ENCODE measurements at regions not wholly inside any gene's neighbourhood (a gene's known extent, or its start where the extent isn't known, plus 50 kb on each side); places are given as distances from the start of the nearest gene placed in this dataset.
"Not testable (repeated sequence)": the region's sequence is repeated elsewhere in the genome, so short reads cannot be mapped to it uniquely, and the experiment has no call there.

GRCh38 chr5:87535706-87536105, 123.0 kb upstream of the CCNH start:
- no peak for DNase-seq (ENCODE audit: low read depth)

- DNase-seq (ENCODE audit: low read depth): no peak
Observed at GRCh38 chr5:87529486-87530076, 116.9 kb upstream of the CCNH start.

- no peak for DNase-seq (ENCODE audit: low read depth)
Observed at GRCh38 chr5:87526131-87526530, 113.4 kb upstream of the CCNH start.

GRCh38 chr5:87524217-87524616, 111.5 kb upstream of the CCNH start:
- DNase-seq (ENCODE audit: low read depth): no peak

- not testable (repeated sequence) for DNase-seq (ENCODE audit: low read depth)
Observed at GRCh38 chr5:87511778-87512177, 99.0 kb upstream of the CCNH start.

GRCh38 chr5:87503004-87503403, 90.3 kb upstream of the CCNH start:
- no peak for DNase-seq (ENCODE audit: low read depth)

GRCh38 chr5:87499478-87500410, 87.0 kb upstream of the CCNH start:
- peak; percentile 3 for DNase-seq (ENCODE audit: low read depth)

Measured in HS-27A (cell line).